ENCODE measurements at regions not wholly inside any gene's neighbourhood (a gene's known extent, or its start where the extent isn't known, plus 50 kb on each side); places are given as distances from the start of the nearest gene placed in this dataset.
"Not testable (repeated sequence)": the region's sequence is repeated elsewhere in the genome, so short reads cannot be mapped to it uniquely, and the experiment has no call there.

DNA sequence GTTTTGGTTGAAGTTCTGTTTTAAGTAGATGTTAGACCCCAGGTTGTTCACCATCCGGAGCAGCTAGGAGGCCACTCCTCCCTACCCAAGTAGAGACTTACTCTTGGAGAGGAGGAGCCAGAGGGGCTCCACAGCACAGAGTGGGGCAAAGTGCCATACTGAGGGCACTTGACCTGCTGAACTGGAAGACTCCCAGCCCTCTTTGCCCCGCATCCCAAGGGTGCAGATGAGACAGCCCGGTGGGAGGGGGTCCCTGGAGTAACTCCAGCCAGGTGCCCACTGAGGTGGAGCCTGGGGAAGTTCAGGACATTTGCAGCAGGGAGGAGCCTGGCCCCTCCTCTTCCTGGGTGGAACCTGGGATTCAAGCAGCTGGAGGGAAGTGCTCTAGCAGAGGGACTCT, 102.1 kb upstream of the GPR6 start:
- Histone ChIP-seq H3K27ac (no peak overlapping the region), H3K4me1 (peaks cover 0 to 3% of the 10 kb centered on the region in 2 donors), H3K9me3 (no peaks in the 10 kb centered on the region), H3K36me3 (no peaks in the 10 kb centered on the region), H3K27me3 (no peaks in the 10 kb centered on the region), H3K4me3 (no peak overlapping the region)
- no peak for DNase-seq (ENCODE audit: low spot score in 2 of 2)
- intact Hi-C loops (cut with DNase I; ENCODE audit: low total_unique reads) = no loop called here
- TF ChIP-seq, protein P1, sequence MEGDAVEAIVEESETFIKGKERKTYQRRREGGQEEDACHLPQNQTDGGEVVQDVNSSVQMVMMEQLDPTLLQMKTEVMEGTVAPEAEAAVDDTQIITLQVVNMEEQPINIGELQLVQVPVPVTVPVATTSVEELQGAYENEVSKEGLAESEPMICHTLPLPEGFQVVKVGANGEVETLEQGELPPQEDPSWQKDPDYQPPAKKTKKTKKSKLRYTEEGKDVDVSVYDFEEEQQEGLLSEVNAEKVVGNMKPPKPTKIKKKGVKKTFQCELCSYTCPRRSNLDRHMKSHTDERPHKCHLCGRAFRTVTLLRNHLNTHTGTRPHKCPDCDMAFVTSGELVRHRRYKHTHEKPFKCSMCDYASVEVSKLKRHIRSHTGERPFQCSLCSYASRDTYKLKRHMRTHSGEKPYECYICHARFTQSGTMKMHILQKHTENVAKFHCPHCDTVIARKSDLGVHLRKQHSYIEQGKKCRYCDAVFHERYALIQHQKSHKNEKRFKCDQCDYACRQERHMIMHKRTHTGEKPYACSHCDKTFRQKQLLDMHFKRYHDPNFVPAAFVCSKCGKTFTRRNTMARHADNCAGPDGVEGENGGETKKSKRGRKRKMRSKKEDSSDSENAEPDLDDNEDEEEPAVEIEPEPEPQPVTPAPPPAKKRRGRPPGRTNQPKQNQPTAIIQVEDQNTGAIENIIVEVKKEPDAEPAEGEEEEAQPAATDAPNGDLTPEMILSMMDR (IDR thresholded peaks at IDR 0.05) = no peak
- TF ChIP-seq POLR2A (IDR thresholded peaks at IDR 0.05) = no peak
- no peak for TF ChIP-seq POLR2AphosphoS5 (IDR thresholded peaks at IDR 0.05)

- peaks cover 0 to 4% of the 10 kb centered on the region in 2 donors for H3K9me3 ChIP-seq
- peak overlapping the region; percentile 1 to 21 for H3K27ac ChIP-seq
- peaks cover 0 to 3% of the 10 kb centered on the region in 2 donors for H3K4me1 ChIP-seq
- no peak for DNase-seq (ENCODE audit: low spot score in 2 of 2)
- intact Hi-C loops (cut with DNase I; ENCODE audit: low total_unique reads) = no loop called here
- H3K36me3 ChIP-seq = no peaks in the 10 kb centered on the region
- TF ChIP-seq, protein P1 (IDR thresholded peaks at IDR 0.05) = no peak
- TF ChIP-seq POLR2AphosphoS5 (IDR thresholded peaks at IDR 0.05) (no peak), POLR2A (IDR thresholded peaks at IDR 0.05) (no peak)
- no peak overlapping the region for H3K4me3 ChIP-seq
- H3K27me3 ChIP-seq = no peaks in the 10 kb centered on the region
Measured at GRCh38 chr6:109877028-109878004, 100.8 kb upstream of the GPR6 start.

DNA sequence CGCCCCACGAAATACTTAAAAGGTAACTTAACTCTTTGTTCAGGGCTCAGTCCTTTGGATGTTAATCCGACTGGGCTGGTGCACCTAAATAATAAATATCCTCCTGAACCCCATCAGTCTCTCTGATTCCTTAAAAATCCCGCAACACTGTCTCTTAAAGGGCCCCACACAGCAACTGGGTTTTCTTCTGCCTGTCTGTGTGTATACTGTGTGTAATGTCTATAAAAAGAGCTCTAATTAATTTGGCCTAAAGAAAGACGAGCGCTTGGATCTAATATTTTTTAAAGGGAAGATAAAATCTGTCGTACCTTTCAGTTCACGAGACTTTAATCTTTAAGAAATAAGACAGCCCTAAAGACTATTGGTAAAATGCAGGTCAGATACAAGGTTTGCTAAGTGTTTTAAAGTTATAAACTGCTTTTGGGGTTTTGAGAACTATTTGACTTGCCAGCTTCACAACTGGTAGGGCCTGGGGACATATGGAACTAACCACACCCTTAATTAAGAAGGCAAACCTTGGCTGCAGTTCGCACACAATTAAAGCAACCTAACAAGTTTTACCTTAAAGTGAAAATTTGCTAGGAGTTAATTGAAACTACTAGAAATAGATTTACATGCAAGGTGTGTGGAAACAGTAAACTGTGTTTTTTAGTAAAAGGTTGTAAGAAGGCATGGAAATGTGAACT, 100.0 kb upstream of the GPR6 start:
- H3K27me3 ChIP-seq; DNase-seq (ENCODE audit: low spot score in 2 of 2); H3K9me3 ChIP-seq; intact Hi-C loops (cut with DNase I; ENCODE audit: low total_unique reads); H3K4me3 ChIP-seq; H3K36me3 ChIP-seq; H3K4me1 ChIP-seq: not testable (repeated sequence)
- peak overlapping the region; percentile 1 to 21 for H3K27ac ChIP-seq

GRCh38 chr6:109879081-109879480, 99.0 kb upstream of the GPR6 start:
- H3K27me3 ChIP-seq; H3K9me3 ChIP-seq; H3K36me3 ChIP-seq; DNase-seq (ENCODE audit: low spot score in 2 of 2); H3K4me1 ChIP-seq; intact Hi-C loops (cut with DNase I; ENCODE audit: low total_unique reads): not testable (repeated sequence)
- peak overlapping the region in 1 of 3 donors; percentile 5 for H3K4me3 ChIP-seq
- peak overlapping the region; percentile 44 to 57 for H3K27ac ChIP-seq

GRCh38 chr6:109879521-109879920, 98.6 kb upstream of the GPR6 start:
- no peaks in the 10 kb centered on the region for H3K4me1 ChIP-seq
- H3K27ac ChIP-seq = peak overlapping the region; percentile 44 to 57
- H3K36me3 ChIP-seq = no peaks in the 10 kb centered on the region
- peaks cover 0 to 4% of the 10 kb centered on the region in 2 donors for H3K9me3 ChIP-seq
- H3K27me3 ChIP-seq = no peaks in the 10 kb centered on the region
- no peak for TF ChIP-seq POLR2A (IDR thresholded peaks at IDR 0.05)
- TF ChIP-seq, protein P1 (IDR thresholded peaks at IDR 0.05) = no peak
- TF ChIP-seq POLR2AphosphoS5 (IDR thresholded peaks at IDR 0.05) = no peak
- peak overlapping the region in 1 of 3 donors; percentile 5 for H3K4me3 ChIP-seq
- intact Hi-C loops (cut with DNase I; ENCODE audit: low total_unique reads) = no loop called here
- no peak for DNase-seq (ENCODE audit: low spot score in 2 of 2)

DNA sequence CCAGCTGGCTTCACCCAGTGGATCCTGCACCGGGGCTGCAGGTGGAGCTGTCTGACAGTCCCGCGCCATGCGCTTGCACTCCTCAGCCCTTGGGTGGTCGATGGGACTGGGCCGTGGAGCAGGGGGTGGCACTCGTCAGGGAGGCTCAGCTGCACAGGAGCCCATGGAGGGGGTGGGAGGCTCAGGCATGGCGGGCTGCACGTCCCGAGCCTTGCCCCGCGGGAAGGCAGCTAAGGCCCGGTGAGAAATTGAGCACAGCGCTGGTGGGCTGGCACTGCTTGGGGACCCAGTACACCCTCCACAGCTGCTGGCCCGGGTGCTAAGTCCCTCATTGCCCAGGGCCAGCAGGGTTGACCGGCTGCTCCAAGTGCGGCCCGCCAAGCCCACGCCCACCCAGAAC, 97.0 kb upstream of the GPR6 start:
- H3K4me3 ChIP-seq; H3K27me3 ChIP-seq; H3K4me1 ChIP-seq; H3K9me3 ChIP-seq; H3K36me3 ChIP-seq; DNase-seq (ENCODE audit: low spot score in 2 of 2); intact Hi-C loops (cut with DNase I; ENCODE audit: low total_unique reads); H3K27ac ChIP-seq: not testable (repeated sequence)

GRCh38 chr6:109881953-109882490, 96.1 kb upstream of the GPR6 start:
- H3K36me3 ChIP-seq; H3K4me1 ChIP-seq; H3K27ac ChIP-seq; H3K4me3 ChIP-seq; H3K9me3 ChIP-seq; H3K27me3 ChIP-seq; DNase-seq (ENCODE audit: low spot score in 2 of 2); intact Hi-C loops (cut with DNase I; ENCODE audit: low total_unique reads): not testable (repeated sequence)
